ENCODE measurements at regions not wholly inside any gene's neighbourhood (a gene's known extent, or its start where the extent isn't known, plus 50 kb on each side); places are given as distances from the start of the nearest gene placed in this dataset.

- TF ChIP-seq CTCF (conservative IDR thresholded peaks at IDR 0.05) (no peak), ZFX (IDR thresholded peaks at IDR 0.05) (no peak)
Measured at GRCh38 chr3:16831846-16832245, 52.9 kb upstream of the PLCL2 start.
